OCI-M1 (cell line): ENCODE measurements at regions not wholly inside any gene's neighbourhood (a gene's known extent, or its start where the extent isn't known, plus 50 kb on each side); places are given as distances from the start of the nearest gene placed in this dataset.
"Not testable (repeated sequence)": the region's sequence is repeated elsewhere in the genome, so short reads cannot be mapped to it uniquely, and the experiment has no call there.

ENCODE experiments used
- DNase-seq: peaks from one replicate; lab custom pipeline; 2025; lab: John Stamatoyannopoulos, UW

DNA sequence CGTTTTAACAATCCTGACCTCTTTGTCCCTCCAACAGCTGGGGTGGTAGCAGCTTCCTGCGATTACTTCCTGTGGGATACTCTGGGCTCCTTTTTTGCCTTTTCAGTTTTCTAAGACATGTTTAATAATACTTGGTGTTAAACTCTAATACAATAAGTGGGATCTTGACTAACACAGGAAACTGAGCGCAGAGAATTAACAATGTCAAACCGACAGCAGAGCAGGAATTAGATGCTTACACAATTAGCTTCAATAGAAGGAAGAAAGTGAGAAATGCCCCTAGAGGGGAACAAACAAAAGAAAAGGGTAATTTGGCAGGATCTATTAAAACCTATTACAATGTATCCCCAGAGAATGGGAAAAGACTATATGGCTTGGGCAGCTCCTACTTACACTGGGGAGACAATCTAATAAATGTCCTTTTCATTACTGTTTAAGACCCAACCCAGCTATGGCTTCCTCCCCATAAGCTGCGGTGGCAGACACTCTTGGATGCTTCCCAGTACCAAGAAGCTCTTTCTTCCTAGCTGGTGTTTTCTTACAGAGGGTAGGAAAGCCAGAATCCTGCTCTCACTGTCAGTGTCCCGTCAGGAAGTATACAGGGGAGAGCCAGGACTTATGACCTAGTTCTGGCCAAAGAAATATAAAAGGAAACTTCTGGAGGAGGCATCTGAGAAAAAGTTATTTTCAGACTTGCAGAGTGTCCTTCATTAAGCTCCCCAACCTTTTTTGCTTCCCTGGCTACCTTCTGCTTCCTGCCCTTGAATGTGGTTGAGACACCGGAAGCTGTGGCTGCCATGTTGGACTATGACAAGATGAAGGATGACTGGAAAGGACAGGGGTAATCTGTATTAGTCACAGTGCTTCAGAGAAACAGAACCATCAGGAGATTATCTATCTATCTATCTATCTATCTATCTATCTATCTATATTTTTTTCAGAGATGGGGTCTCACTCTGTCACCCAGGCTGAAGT lies 194.1 kb upstream of the KBTBD8 start:
- DNase-seq: no peak

- no peak for DNase-seq
Observed at GRCh38 chr3:66808891-66809594, 189.1 kb upstream of the KBTBD8 start.

DNA sequence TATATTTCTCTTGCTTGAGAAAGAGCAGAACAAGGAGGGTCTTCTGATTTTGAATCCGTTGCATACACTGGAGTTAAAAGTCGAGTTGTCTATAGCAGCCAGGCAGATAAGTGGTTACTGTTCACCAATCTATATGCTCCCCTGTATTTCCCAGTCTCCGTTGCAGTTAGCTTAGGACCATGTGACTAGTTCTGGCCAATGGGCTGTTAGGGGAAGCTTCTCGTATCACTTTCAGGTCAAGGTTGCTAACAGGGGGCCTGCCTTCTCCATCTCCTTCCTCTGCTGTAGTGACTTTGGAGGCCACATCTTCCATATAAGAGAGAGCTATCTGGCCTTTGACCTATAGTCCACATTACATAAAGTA lies 188.5 kb upstream of the KBTBD8 start:
- DNase-seq: no peak

DNA sequence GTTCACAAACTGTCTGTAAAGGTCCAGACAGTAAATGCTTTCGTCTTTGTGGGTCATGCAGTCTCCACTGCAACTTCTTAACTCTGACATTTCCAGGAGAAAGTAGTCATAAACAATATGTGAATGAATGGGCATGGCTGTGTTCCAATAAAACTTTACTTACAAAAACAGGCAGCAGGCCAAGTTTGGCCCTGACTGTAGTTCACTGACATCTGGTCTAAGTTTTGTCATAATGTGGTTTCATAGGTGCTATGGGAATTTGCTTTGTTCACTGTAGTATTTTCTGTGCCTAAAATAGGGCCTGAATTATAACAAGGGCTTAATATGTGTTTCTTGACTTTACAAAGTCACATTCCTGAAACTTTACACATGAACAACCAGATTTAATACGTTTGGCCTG lies 186.0 kb upstream of the KBTBD8 start:
- DNase-seq: no peak

- no peak for DNase-seq
Observed at GRCh38 chr3:66812741-66813140, 185.4 kb upstream of the KBTBD8 start.

- peak; percentile 83 for DNase-seq
Observed at GRCh38 chr3:66816090-66816761, 181.9 kb upstream of the KBTBD8 start.

GRCh38 chr3:66817951-66818557 lies 180.1 kb upstream of the KBTBD8 start:
- DNase-seq: no peak

DNA sequence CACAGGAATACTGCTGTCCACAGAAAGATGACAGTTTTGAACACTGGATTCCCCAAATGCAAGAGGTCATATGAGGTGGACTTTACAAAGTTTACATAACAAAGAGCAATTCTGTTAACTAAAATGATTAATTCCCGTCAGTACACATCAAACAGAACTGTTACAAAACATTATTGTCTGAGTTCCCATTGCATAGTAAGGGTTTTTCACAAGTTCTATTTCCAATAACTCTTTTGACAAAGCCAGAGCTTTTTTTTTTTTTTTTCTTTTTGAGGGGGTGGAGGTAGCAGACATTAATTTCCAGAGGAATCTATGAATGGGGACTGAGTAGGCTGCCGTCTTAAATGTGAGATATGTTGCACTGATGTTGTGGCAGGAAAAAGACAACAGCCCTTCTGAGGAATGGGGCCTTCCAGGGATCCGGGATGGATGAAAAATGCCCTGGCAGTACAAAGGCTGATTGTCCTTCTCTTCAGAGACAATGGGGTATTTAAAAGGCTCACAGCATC lies 178.1 kb upstream of the KBTBD8 start:
- DNase-seq: no peak

DNA sequence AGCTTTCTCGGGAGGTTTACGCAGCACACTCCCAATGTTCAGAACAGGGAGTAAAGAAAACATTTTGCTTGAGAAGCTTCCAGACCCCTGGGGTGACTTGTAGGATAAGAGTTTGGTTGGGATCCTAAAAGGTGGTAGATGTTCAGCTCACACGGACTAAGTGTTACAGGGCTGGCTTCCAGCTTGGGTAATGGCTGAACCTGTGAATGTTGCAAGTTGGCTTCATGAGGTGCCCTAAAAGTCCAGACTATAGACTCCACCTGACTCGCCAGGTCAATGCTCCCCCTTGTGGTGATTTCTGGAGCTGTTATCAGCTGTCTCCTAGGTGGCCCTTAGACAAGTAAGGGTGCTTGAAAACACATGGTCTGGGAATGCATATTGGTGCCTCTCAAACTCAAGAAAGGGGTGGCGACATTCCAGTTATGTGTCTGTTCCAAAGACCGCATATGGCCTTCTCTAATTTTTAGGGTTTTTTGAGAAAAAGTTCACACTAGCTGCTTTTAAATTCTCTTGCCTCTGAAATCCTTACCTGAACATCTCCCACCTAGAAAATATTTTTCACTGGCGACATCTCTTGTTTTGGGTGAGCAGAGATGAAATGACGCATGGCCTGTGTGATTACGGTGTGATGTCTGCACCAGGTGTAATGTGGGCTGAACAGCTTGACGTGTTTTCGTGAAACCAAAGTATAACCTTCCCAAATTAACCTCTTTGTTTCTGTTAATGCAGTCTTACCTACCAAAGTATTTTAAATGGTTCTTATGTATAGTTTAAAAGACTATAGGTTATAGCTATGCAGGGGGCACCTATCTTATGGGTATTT lies 175.7 kb upstream of the KBTBD8 start:
- DNase-seq: peak; percentile 76

- DNase-seq: peak; percentile 68
Observed at GRCh38 chr3:66823009-66823397, 175.1 kb upstream of the KBTBD8 start.

GRCh38 chr3:66823532-66823931 lies 174.6 kb upstream of the KBTBD8 start:
- DNase-seq: no peak

GRCh38 chr3:66825375-66825774 lies 172.7 kb upstream of the KBTBD8 start:
- no peak for DNase-seq

DNA sequence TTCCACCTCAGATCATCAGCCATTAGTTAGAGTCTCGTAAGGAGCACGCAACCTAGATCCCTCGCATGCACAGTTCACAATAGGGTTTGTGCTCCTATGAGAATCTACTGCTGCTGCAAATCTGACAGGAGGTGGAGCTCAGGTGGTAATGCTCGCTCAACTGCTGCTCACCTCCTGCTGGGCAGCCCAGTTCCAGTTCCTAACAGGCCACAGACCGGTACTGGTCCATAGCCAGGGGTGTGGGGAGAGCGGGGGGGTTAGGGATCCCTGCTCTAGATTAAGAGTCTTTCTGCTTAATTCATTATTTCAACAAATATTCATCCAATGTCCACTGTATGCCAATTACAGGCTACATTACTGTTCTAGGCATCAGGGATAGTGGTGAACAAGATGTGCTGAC lies 170.4 kb upstream of the KBTBD8 start:
- DNase-seq: no peak

DNA sequence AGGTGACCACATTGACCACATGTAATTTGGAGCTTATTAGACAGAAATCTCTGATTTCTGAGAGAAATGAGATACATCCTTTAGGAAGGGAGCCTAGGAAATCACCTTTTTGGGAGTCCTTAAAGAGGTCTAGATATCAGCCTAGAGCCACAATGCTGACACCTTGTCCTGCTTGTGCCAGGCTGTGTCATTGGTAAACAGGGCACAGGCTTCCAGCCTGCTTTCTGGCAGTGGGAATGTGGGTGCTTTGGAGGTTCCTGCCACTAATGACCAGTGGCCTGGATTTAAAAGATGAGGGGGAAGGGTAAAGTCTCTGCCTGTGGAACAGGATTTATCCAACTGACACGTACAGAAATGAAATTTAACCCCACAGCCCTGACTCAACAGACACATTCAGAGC lies 169.8 kb upstream of the KBTBD8 start:
- DNase-seq: no peak

DNA sequence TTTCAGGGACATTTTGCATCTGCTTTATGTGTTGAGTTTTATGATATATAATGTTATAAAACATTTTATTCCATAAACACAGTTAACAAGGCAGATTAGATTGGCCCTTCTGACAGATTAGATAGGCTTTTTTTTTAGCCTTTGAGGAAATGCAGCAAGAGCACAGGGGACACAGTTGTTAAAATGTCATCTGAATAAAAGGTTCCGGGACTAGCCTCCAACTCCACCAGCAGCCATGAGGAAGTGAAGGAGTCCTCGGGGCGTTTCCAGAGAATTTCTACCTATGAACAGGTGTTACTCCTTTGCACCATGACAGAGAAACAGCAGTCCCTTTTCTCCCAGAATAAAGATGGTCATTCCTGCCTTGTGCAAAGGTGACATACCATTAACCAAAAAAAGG lies 167.8 kb upstream of the KBTBD8 start:
- DNase-seq: peak; percentile 14

- no peak for DNase-seq
Observed at GRCh38 chr3:66831931-66832330, 166.2 kb upstream of the KBTBD8 start.

GRCh38 chr3:66836363-66837152 lies 161.5 kb upstream of the KBTBD8 start:
- peak; percentile 57 for DNase-seq

DNA sequence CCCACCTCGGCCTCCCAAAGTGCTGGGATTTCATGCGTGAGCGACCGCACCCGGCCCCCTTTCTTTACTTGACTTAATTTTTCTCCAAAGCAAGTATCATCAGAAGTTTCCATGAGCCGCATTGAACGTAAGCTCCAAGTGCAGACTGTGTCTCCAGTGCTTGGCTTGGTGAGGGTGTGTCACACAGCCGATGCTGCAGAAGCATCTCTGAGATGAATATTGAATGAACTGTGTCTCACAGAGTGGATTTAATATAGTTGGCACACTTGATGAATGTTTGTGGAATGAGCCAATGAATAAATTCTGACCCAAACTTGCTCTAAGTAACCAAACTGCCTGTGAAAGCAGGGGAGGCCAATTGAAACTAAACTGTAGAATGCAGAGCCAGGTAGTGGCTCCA lies 159.4 kb upstream of the KBTBD8 start:
- no peak for DNase-seq

DNA sequence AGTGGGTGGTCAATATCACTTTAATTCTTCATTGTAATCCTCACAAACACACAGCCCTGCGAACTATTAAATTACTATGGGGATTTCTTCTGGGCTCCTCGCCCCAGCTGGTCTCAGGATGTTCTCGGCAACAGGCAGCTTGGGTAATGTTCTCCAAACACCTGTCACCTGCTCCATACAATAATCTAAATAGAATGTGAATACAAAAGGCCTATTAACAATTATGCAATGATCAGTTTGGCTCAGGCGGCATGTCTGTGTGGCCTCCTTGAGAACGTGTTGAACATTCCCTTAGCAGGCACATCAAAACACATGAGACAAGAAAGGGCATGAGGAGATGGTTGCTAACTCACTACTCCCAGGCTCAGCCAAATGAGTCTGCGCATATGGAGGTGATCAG lies 158.6 kb upstream of the KBTBD8 start:
- no peak for DNase-seq

DNA sequence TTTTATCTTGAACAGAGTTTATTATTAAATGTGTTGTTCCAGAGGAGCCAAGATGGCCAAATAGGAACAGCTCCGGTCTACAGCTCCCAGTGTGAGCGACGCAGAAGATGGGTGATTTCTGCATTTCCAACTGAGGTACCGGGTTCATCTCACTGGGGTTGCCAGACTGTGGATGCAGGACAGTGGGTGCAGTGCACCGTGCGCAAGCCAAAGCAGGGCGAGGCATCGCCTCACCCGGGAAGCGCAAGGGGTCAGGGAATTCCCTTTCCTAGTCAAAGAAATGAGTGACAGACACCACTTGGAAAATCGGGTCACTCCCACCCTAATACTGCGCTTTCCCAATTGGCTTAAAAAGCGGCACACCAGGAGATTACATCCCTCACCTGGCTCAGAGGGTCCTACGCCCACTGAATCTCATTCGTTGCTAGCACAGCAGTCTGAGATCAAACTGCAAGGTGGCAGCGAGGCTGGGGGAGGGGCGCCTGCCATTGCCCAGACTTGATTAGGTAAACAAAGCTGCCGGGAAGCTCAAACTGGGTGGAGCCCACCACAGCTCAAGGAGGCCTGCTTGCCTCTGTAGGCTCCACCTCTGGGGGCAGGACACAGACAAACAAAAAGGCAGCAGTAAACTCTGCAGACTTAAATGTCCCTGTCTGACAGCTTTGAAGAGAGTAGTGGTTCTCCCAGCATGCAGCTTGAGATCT lies 155.2 kb upstream of the KBTBD8 start:
- not testable (repeated sequence) for DNase-seq
